Peyer's patch (tissue), 4 donors: ENCODE measurements at regions not wholly inside any gene's neighbourhood (a gene's known extent, or its start where the extent isn't known, plus 50 kb on each side); places are given as distances from the start of the nearest gene placed in this dataset.

Experiments used
- POLR2A ChIP-seq, 2 donors: fragments of 450-650 bp; IDR thresholded peaks; one replicate each; pipeline ENCODE4 v1.5.1; 2017; ENCODE audit warnings: antibody characterized with exemption in 2 of 2, mild to moderate bottlenecking in 2 of 2, moderate library complexity in 2 of 2
- TF ChIP-seq, protein P1 (sequence below), 6 experiments: fragments of 450-650 bp in 4 of 6; fragments of 200-600 bp in 2 of 6; sonication (generic) in 1 of 6; IDR thresholded peaks; one replicate each; pipeline ENCODE4 v1.5.1; 2017 to 2019; ENCODE audit warnings: antibody characterized with exemption in 6 of 6, mild to moderate bottlenecking in 3 of 6, moderate library complexity in 1 of 6

DNA sequence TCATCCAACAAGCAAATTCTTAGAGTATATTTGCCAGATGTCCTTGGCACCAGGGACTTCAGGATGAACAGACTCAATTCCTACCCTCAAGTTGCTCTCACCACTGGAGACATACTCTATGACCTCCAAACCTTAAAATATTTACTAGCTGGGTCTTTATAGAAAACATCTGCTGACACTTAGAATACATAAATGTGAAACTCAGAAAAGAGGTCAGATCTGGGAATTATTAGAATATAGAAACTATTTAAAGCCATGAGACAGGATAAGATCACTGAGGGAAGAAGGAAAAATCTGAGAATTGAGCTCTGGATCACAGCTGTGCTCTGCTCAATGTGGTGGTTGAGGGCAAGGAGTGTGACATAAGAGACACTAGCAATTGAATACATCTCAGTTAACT is 695.4 kb upstream of the UBE2E2 start:
- TF ChIP-seq, protein P1, sequence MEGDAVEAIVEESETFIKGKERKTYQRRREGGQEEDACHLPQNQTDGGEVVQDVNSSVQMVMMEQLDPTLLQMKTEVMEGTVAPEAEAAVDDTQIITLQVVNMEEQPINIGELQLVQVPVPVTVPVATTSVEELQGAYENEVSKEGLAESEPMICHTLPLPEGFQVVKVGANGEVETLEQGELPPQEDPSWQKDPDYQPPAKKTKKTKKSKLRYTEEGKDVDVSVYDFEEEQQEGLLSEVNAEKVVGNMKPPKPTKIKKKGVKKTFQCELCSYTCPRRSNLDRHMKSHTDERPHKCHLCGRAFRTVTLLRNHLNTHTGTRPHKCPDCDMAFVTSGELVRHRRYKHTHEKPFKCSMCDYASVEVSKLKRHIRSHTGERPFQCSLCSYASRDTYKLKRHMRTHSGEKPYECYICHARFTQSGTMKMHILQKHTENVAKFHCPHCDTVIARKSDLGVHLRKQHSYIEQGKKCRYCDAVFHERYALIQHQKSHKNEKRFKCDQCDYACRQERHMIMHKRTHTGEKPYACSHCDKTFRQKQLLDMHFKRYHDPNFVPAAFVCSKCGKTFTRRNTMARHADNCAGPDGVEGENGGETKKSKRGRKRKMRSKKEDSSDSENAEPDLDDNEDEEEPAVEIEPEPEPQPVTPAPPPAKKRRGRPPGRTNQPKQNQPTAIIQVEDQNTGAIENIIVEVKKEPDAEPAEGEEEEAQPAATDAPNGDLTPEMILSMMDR (IDR thresholded peaks at IDR 0.05) = no peak
- TF ChIP-seq POLR2A (IDR thresholded peaks at IDR 0.05) = no peak
